ENCODE measurements at regions not wholly inside any gene's neighbourhood (a gene's known extent, or its start where the extent isn't known, plus 50 kb on each side); places are given as distances from the start of the nearest gene placed in this dataset.

- no peak for DNase-seq
- Mint-ChIP-seq H3K27ac (ENCODE audit: unreplicated experiment) (no peak overlapping the region), H3K36me3 (ENCODE audit: unreplicated experiment) (no peaks in the 10 kb centered on the region), H3K9me3 (ENCODE audit: unreplicated experiment) (no peaks in the 10 kb centered on the region), H3K27me3 (ENCODE audit: unreplicated experiment) (peaks cover 3% of the 10 kb centered on the region), H3K4me3 (ENCODE audit: unreplicated experiment) (no peak overlapping the region), H3K4me1 (ENCODE audit: low read depth, unreplicated experiment) (no peaks in the 10 kb centered on the region)
- TF ChIP-seq CTCF (IDR thresholded peaks at IDR 0.05; ENCODE audit: partially characterized antibody, unreplicated experiment) = no peak
Observed at GRCh38 chr16:59586331-59586730, 852.2 kb upstream of the GOT2 start.

- H3K27me3 Mint-ChIP-seq (ENCODE audit: unreplicated experiment) = no peaks in the 10 kb centered on the region
- no peaks in the 10 kb centered on the region for H3K9me3 Mint-ChIP-seq (ENCODE audit: unreplicated experiment)
- H3K36me3 Mint-ChIP-seq (ENCODE audit: unreplicated experiment) = no peaks in the 10 kb centered on the region
- no peak overlapping the region for H3K27ac Mint-ChIP-seq (ENCODE audit: unreplicated experiment)
- no peak for DNase-seq
- H3K4me3 Mint-ChIP-seq (ENCODE audit: unreplicated experiment) = no peak overlapping the region
- no peaks in the 10 kb centered on the region for H3K4me1 Mint-ChIP-seq (ENCODE audit: low read depth, unreplicated experiment)
- TF ChIP-seq CTCF (IDR thresholded peaks at IDR 0.05; ENCODE audit: partially characterized antibody, unreplicated experiment) = no peak
Observed at GRCh38 chr16:59574296-59574695, 840.2 kb upstream of the GOT2 start.

- H3K27me3 Mint-ChIP-seq (ENCODE audit: unreplicated experiment) = no peaks in the 10 kb centered on the region
- no peaks in the 10 kb centered on the region for H3K9me3 Mint-ChIP-seq (ENCODE audit: unreplicated experiment)
- TF ChIP-seq CTCF (IDR thresholded peaks at IDR 0.05; ENCODE audit: partially characterized antibody, unreplicated experiment) = no peak
- no peak overlapping the region for H3K27ac Mint-ChIP-seq (ENCODE audit: unreplicated experiment)
- DNase-seq = no peak
- no peak overlapping the region for H3K4me3 Mint-ChIP-seq (ENCODE audit: unreplicated experiment)
- H3K36me3 Mint-ChIP-seq (ENCODE audit: unreplicated experiment) = no peaks in the 10 kb centered on the region
- H3K4me1 Mint-ChIP-seq (ENCODE audit: low read depth, unreplicated experiment) = no peaks in the 10 kb centered on the region
Observed at GRCh38 chr16:59573528-59574271, 839.6 kb upstream of the GOT2 start.

- H3K36me3 Mint-ChIP-seq (ENCODE audit: unreplicated experiment) = no peaks in the 10 kb centered on the region
- no peak overlapping the region for H3K4me3 Mint-ChIP-seq (ENCODE audit: unreplicated experiment)
- no peak for TF ChIP-seq CTCF (IDR thresholded peaks at IDR 0.05; ENCODE audit: partially characterized antibody, unreplicated experiment)
- H3K27me3 Mint-ChIP-seq (ENCODE audit: unreplicated experiment) = no peaks in the 10 kb centered on the region
- H3K4me1 Mint-ChIP-seq (ENCODE audit: low read depth, unreplicated experiment) = peaks cover 5% of the 10 kb centered on the region
- no peak for DNase-seq
- H3K9me3 Mint-ChIP-seq (ENCODE audit: unreplicated experiment) = no peaks in the 10 kb centered on the region
- no peak overlapping the region for H3K27ac Mint-ChIP-seq (ENCODE audit: unreplicated experiment)
Observed at GRCh38 chr16:59567496-59567895, 833.4 kb upstream of the GOT2 start.

- Mint-ChIP-seq H3K9me3 (ENCODE audit: unreplicated experiment) (no peaks in the 10 kb centered on the region), H3K4me1 (ENCODE audit: low read depth, unreplicated experiment) (peaks cover 5% of the 10 kb centered on the region)
Observed at GRCh38 chr16:59566446-59566845, 832.3 kb upstream of the GOT2 start.

More at GRCh38 chr16:59566446-59566845, 832.3 kb upstream of the GOT2 start:
- no peak for DNase-seq
- no peak overlapping the region for H3K4me3 Mint-ChIP-seq (ENCODE audit: unreplicated experiment)
- H3K27me3 Mint-ChIP-seq (ENCODE audit: unreplicated experiment) = no peaks in the 10 kb centered on the region
- no peak for TF ChIP-seq CTCF (IDR thresholded peaks at IDR 0.05; ENCODE audit: partially characterized antibody, unreplicated experiment)
- no peaks in the 10 kb centered on the region for H3K36me3 Mint-ChIP-seq (ENCODE audit: unreplicated experiment)
- H3K27ac Mint-ChIP-seq (ENCODE audit: unreplicated experiment) = no peak overlapping the region

Measured in glutamatergic neuron (in vitro differentiated cells).